HCT116 (cell line): ENCODE measurements at regions not wholly inside any gene's neighbourhood (a gene's known extent, or its start where the extent isn't known, plus 50 kb on each side); places are given as distances from the start of the nearest gene placed in this dataset.
"Not testable (repeated sequence)": the region's sequence is repeated elsewhere in the genome, so short reads cannot be mapped to it uniquely, and the experiment has no call there.

Experiments
- ATAC-seq: fragments of 200-7000 bp; cut with Tn5 transposase; 2 replicates; pipeline ENCODE4 v1.9.1; 2020; ENCODE audit warnings: mild to moderate bottlenecking, moderate library complexity
- BruUV-seq: library from RNA; stranded (reverse); fragments of 400-500 nt; replicated peaks from 2 replicates; lab custom pipeline; 2021; lab: Mats Ljungman, UMichigan
- CTCF ChIA-PET: fragments of 300-600 bp; sonication (Branson Sonifier 250); formaldehyde crosslinking; loops from one replicate; lab custom pipeline; 2021; ENCODE audit warnings: antibody characterized with exemption; lab: Charles Lee
- POLR2A ChIA-PET: fragments of 300-600, 350-600 bp; sonication (Branson Sonifier 250); formaldehyde crosslinking; loops from one replicate; lab custom pipeline; 2021; ENCODE audit warnings: antibody characterized with exemption; lab: Charles Lee
- RAD21 ChIA-PET, 2 experiments: fragments of 300-600 bp; sonication (Branson Sonifier 250); formaldehyde crosslinking; loops; one replicate each; lab custom pipeline; 2023; ENCODE audit warnings: low total read pairs in 2 of 2; ENCODE audit not compliant: uncharacterized antibody in 2 of 2, unreplicated experiment in 2 of 2, low non-redundant PET in 1 of 2; lab: Charles Lee
- DNase-seq: peaks from one replicate; pipeline ENCODE4 v3.0.0-alpha.2; 2010; ENCODE audit warnings: low read depth, low spot score
- H2AFZ ChIP-seq: fragments of 200-600 bp; shearing (Covaris generic), sonication (generic); 2 replicates; pipeline ENCODE4 v1.6.1; 2017; ENCODE audit warnings: low read depth, mixed run types, mixed read lengths, antibody characterized with exemption, low read length; ENCODE audit not compliant: poor library complexity, severe bottlenecking
- H3K27ac ChIP-seq: 2 replicates; pipeline ENCODE4 v1.5.1; 2012; ENCODE audit warnings: low read depth, low read length
- H3K27me3 ChIP-seq: fragments of 200-600 bp; sonication (generic); 2 replicates; pipeline ENCODE4 v1.6.1; 2016; ENCODE audit warnings: mixed run types, low read length, mixed read lengths; ENCODE audit not compliant: insufficient read depth
- H3K36me3 ChIP-seq, 2 experiments: fragments of 200-500 bp in 1 of 2; fragments of 200-600 bp in 1 of 2; sonication (Bioruptor generic) in 1 of 2; sonication (generic) in 1 of 2; 2 replicates each; pipeline versions ENCODE4 v1.5.1 to v1.6.1; 2014 to 2016; ENCODE audit warnings: low read length in 2 of 2, inconsistent platforms in 1 of 2, mixed read lengths in 1 of 2, mixed run types in 1 of 2; ENCODE audit not compliant: insufficient read depth in 2 of 2, control insufficient read depth in 1 of 2
- H3K4me1 ChIP-seq, 2 experiments: fragments of 200-600 bp in 1 of 2; sonication (generic) in 1 of 2; 2 replicates each; pipeline versions ENCODE4 v1.5.1 to v1.6.1; 2012 to 2017; ENCODE audit warnings: low read length in 2 of 2, inconsistent platforms in 1 of 2, mild to moderate bottlenecking in 1 of 2, mixed read lengths in 1 of 2, mixed run types in 1 of 2, moderate library complexity in 1 of 2; ENCODE audit not compliant: insufficient read depth in 2 of 2, control insufficient read depth in 1 of 2
- H3K4me2 ChIP-seq: fragments of 200-600 bp; sonication (generic); 2 replicates; pipeline ENCODE4 v1.6.1; 2017; ENCODE audit warnings: mixed run types, low read length, mixed read lengths
- H3K4me3 ChIP-seq, 2 experiments: fragments of 200-600 bp in 1 of 2; sonication (generic) in 1 of 2; replicated peaks in 1 of 2; 2 replicates each; pipeline ENCODE4 v1.5.1; 2011 to 2016; ENCODE audit warnings: low read length in 2 of 2, control low read depth in 1 of 2, low read depth in 1 of 2, mild to moderate bottlenecking in 1 of 2, mixed read lengths in 1 of 2, mixed run types in 1 of 2
- H3K79me2 ChIP-seq: fragments of 200-600 bp; sonication (generic); 2 replicates; pipeline ENCODE4 v1.6.1; 2017; ENCODE audit warnings: mild to moderate bottlenecking, mixed run types, low read length, moderate library complexity, mixed read lengths; ENCODE audit not compliant: insufficient read depth
- H3K9ac ChIP-seq: fragments of 200-600 bp; sonication (generic); 2 replicates; pipeline ENCODE4 v1.6.1; 2016; ENCODE audit warnings: low read length, mixed read lengths
- H3K9me2 ChIP-seq: fragments of 200-600 bp; sonication (generic), shearing (Covaris generic); 2 replicates; pipeline ENCODE4 v1.6.1; 2017; ENCODE audit warnings: mixed run types, mild to moderate bottlenecking, moderate library complexity; ENCODE audit not compliant: insufficient read depth
- H3K9me3 ChIP-seq, 2 experiments: fragments of 200-500 bp in 1 of 2; fragments of 200-600 bp in 1 of 2; sonication (Bioruptor generic) in 1 of 2; sonication (generic) in 1 of 2; 2 replicates each; pipeline ENCODE4 v1.6.1; 2014 to 2017; ENCODE audit warnings: low read length in 2 of 2, mixed read lengths in 2 of 2, inconsistent platforms in 1 of 2, low read depth in 1 of 2, mild to moderate bottlenecking in 1 of 2, mixed run types in 1 of 2, moderate library complexity in 1 of 2; ENCODE audit not compliant: control insufficient read depth in 1 of 2, insufficient read depth in 1 of 2
- H4K20me1 ChIP-seq: fragments of 200-600 bp; sonication (generic), shearing (Covaris generic); 2 replicates; pipeline ENCODE4 v1.6.1; 2017; ENCODE audit warnings: mixed run types, mild to moderate bottlenecking, moderate library complexity; ENCODE audit not compliant: insufficient read depth
- CTCF ChIP-seq, 3 experiments: fragments of 200-600 bp in 1 of 3; sonication (generic) in 1 of 3; IDR thresholded peaks in 2 of 3; conservative IDR thresholded peaks in 1 of 3; 2 replicates each; pipeline ENCODE4 v1.5.1; 2012 to 2017; ENCODE audit warnings: low read depth in 2 of 3, low read length in 2 of 3, antibody characterized with exemption in 1 of 3, borderline replicate concordance in 1 of 3, control low read depth in 1 of 3, mild to moderate bottlenecking in 1 of 3, mixed read lengths in 1 of 3, mixed run types in 1 of 3, moderate library complexity in 1 of 3; ENCODE audit not compliant: insufficient read depth in 1 of 3
- FOSL1 ChIP-seq: IDR thresholded peaks from 2 replicates; pipeline ENCODE4 v1.6.1; 2012; ENCODE audit warnings: low read depth
- RAD21 ChIP-seq: IDR thresholded peaks from 2 replicates; pipeline ENCODE4 v1.6.1; 2012; ENCODE audit warnings: low read depth, mild to moderate bottlenecking
- SIN3A ChIP-seq: IDR thresholded peaks from 2 replicates; pipeline ENCODE4 v1.6.1; 2012; ENCODE audit warnings: low read depth
- YY1 ChIP-seq: IDR thresholded peaks from 2 replicates; pipeline ENCODE4 v1.6.1; 2011; ENCODE audit warnings: low read length, low read depth, moderate library complexity, mild to moderate bottlenecking; ENCODE audit not compliant: insufficient replicate concordance; ENCODE audit errors: extremely low read depth
- intact Hi-C: fragments of 100-400 bp; cut with micrococcal nuclease; formaldehyde crosslinking; loops from 2 replicates; pipeline ENCODE4 v1.10.0; 2022
- TF ChIP-seq, protein P1 (sequence below): IDR thresholded peaks from 2 replicates; pipeline ENCODE4 v1.6.1; 2012; ENCODE audit warnings: low read depth

DNA sequence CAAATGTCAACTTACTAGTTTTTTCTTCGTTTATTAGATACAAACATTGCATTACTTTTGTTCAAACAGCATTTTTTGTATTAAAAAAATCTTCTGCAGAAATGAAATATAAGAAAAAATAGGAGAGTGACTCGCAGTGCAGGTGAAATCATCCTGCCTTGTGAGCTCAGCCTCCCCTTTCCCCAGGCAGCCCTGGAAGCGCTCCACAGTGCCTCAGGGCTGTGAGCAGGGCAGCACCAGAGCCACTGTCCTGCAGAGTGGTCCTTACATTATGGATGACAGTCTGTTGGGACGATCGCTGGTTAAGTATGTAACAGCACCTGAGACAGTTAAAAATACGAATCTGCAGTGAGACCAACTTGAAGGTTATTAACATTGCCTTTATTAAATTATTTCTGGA, 695.4 kb upstream of the POM121L12 start (continued):
- TF ChIP-seq, protein P1, sequence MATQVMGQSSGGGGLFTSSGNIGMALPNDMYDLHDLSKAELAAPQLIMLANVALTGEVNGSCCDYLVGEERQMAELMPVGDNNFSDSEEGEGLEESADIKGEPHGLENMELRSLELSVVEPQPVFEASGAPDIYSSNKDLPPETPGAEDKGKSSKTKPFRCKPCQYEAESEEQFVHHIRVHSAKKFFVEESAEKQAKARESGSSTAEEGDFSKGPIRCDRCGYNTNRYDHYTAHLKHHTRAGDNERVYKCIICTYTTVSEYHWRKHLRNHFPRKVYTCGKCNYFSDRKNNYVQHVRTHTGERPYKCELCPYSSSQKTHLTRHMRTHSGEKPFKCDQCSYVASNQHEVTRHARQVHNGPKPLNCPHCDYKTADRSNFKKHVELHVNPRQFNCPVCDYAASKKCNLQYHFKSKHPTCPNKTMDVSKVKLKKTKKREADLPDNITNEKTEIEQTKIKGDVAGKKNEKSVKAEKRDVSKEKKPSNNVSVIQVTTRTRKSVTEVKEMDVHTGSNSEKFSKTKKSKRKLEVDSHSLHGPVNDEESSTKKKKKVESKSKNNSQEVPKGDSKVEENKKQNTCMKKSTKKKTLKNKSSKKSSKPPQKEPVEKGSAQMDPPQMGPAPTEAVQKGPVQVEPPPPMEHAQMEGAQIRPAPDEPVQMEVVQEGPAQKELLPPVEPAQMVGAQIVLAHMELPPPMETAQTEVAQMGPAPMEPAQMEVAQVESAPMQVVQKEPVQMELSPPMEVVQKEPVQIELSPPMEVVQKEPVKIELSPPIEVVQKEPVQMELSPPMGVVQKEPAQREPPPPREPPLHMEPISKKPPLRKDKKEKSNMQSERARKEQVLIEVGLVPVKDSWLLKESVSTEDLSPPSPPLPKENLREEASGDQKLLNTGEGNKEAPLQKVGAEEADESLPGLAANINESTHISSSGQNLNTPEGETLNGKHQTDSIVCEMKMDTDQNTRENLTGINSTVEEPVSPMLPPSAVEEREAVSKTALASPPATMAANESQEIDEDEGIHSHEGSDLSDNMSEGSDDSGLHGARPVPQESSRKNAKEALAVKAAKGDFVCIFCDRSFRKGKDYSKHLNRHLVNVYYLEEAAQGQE: no peak
- TF ChIP-seq CTCF (IDR thresholded peaks at IDR 0.05 in 2 of 3, conservative IDR thresholded peaks at IDR 0.05 in 1 of 3; ENCODE audit: borderline replicate concordance in 1 of 3, insufficient read depth in 1 of 3, low read depth in 2 of 3, low read length in 2 of 3): no peak
- no peak for TF ChIP-seq RAD21
- no peak for TF ChIP-seq SIN3A
- no peak for TF ChIP-seq YY1
- no peak for TF ChIP-seq FOSL1
- TF ChIP-seq, all 23 proteins: peak for 0

- POLR2A ChIA-PET, H3K79me2 ChIP-seq, DNase-seq, H3K9me2 ChIP-seq, H4K20me1 ChIP-seq, H3K4me1 ChIP-seq, H2AFZ ChIP-seq, H3K27ac ChIP-seq, H3K27me3 ChIP-seq, H3K36me3 ChIP-seq, H3K9ac ChIP-seq, RAD21 ChIA-PET, H3K4me2 ChIP-seq, CTCF ChIA-PET, H3K4me3 ChIP-seq, intact Hi-C loops, BruUV-seq, ATAC-seq: not testable (repeated sequence)
- H3K9me3 ChIP-seq: peaks cover 0 to 11% of the 10 kb centered on the region in 2 experiments; a peak in 2 of 4 replicates
These were observed 707.1 kb upstream of the POM121L12 start for GRCh38 chr7:52328328-52328727.
